ENCODE measurements at regions not wholly inside any gene's neighbourhood (a gene's known extent, or its start where the extent isn't known, plus 50 kb on each side); places are given as distances from the start of the nearest gene placed in this dataset.
"Not testable (repeated sequence)": the region's sequence is repeated elsewhere in the genome, so short reads cannot be mapped to it uniquely, and the experiment has no call there.

GRCh38 chr20:17868151-17868550 lies 100.4 kb downstream of the SNX5 start:
- no peak for DNase-seq (ENCODE audit: low read depth)
- TF ChIP-seq CTCF (conservative IDR thresholded peaks at IDR 0.05; ENCODE audit: low read depth, low read length): no peak
- H3K4me3 ChIP-seq (ENCODE audit: low read length): no peak overlapping the region

GRCh38 chr20:17867131-17867925 lies 101.3 kb downstream of the SNX5 start:
- no peak for DNase-seq (ENCODE audit: low read depth)
- TF ChIP-seq CTCF (conservative IDR thresholded peaks at IDR 0.05; ENCODE audit: low read depth, low read length): no peak
- no peak overlapping the region for H3K4me3 ChIP-seq (ENCODE audit: low read length)

GRCh38 chr20:17866234-17867001 lies 102.2 kb downstream of the SNX5 start:
- no peak overlapping the region for H3K4me3 ChIP-seq (ENCODE audit: low read length)
- no peak for TF ChIP-seq CTCF (conservative IDR thresholded peaks at IDR 0.05; ENCODE audit: low read depth, low read length)
- DNase-seq (ENCODE audit: low read depth): no peak

- H3K4me3 ChIP-seq (ENCODE audit: low read length): no peak overlapping the region
- TF ChIP-seq CTCF (conservative IDR thresholded peaks at IDR 0.05; ENCODE audit: low read depth, low read length): no peak
- no peak for DNase-seq (ENCODE audit: low read depth)
Measured at GRCh38 chr20:17863577-17864292, 104.9 kb downstream of the SNX5 start.

- H3K4me3 ChIP-seq (ENCODE audit: low read length): no peak overlapping the region
- TF ChIP-seq CTCF (conservative IDR thresholded peaks at IDR 0.05; ENCODE audit: low read depth, low read length): no peak
- DNase-seq (ENCODE audit: low read depth): no peak
Measured at GRCh38 chr20:17863209-17863576, 105.4 kb downstream of the SNX5 start.

- no peak overlapping the region for H3K4me3 ChIP-seq (ENCODE audit: low read length)
- TF ChIP-seq CTCF (conservative IDR thresholded peaks at IDR 0.05; ENCODE audit: low read depth, low read length): no peak
- no peak for DNase-seq (ENCODE audit: low read depth)
Measured at GRCh38 chr20:17862171-17862570, 106.4 kb downstream of the SNX5 start.

- H3K4me3 ChIP-seq (ENCODE audit: low read length); DNase-seq (ENCODE audit: low read depth): not testable (repeated sequence)
Measured at GRCh38 chr20:17861620-17862019, 107.0 kb downstream of the SNX5 start.

Measured in retinal pigment epithelial cell (primary cell).